ENCODE measurements at regions not wholly inside any gene's neighbourhood (a gene's known extent, or its start where the extent isn't known, plus 50 kb on each side); places are given as distances from the start of the nearest gene placed in this dataset.

DNA sequence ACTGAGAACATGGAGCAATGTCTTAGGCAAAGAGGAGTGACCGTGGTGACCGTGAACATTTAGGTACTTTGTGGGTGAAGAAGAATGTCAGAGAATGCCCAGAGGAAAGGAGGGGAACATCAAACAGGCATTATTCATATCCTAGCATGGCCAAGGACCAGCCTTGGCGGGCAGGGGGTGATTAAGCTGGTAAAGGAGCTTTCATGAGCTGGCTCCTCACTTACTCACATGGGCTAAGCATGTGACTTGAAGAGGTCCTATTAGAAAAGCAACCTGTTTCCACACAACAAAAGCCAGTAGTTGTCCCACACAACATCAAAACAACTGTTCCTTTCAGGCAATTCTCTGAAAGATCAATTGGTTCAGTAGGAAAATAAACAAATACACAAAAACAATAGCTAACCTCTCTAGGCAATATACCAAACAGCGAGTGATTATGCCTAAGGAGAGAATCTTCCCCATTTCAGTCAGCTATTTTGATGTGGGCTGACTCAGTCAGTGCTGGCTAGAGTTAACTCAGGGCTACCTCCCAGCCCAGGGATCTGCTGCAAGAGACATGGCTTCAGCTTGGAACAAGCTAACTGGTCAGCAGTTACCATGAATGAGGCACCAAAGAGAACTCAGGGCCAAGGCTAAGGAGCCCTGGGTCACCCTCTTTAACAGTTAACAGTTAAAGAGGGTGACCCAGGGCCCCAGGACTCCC is 283.5 kb downstream of the ARHGAP12 start:
- no peak for DNase-seq (ENCODE audit: low spot score)

DNA sequence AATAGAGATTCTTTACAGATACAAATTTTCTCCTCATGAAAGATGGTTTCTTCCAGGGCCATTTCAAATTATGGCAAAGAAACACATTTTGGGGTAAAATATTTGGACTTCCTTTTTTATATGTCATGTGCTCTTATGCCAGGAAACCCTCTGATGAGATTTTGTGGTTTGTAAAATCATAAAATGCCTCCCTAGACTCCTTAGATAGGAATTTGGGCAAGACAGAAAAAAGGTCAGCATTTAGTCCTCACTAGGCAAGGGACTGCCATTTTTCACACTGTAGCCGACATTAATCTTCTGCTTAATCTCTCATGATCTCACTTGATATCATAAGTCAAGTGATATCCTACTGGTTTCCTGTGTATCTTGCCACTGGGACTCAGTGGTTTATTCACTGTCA is 286.4 kb downstream of the ARHGAP12 start:
- no peak for DNase-seq (ENCODE audit: low spot score)

DNA sequence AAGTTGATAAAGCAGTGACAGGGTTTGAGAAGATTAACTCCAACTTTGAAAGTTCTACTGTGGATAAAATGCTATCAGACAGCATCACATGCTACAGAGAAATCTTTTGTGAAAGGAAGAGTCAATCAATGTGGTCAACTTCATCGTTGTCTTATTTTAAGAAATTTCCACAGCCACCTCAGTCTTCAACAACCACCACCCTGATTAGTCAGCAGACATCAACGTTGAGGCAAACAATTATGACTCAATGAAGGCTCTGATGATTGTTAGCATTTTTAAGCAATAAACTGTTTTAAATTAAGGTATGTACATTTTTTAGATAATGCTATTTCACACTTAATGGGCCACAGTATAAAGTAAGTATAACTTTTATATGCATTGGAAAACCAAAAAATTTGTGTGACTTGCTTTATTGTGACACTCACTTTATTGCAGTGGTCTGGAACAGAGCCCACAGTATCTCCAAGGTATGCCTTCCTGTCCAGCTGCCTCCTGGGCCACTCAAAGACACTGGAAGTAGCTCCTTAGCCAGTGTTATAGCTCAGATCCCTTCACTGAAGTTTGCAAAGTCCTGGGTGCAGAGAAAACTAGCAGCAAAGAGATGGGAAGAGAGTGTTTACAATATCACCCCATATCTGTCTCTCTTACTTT is 293.1 kb downstream of the ARHGAP12 start:
- no peak for DNase-seq (ENCODE audit: low spot score)

DNA sequence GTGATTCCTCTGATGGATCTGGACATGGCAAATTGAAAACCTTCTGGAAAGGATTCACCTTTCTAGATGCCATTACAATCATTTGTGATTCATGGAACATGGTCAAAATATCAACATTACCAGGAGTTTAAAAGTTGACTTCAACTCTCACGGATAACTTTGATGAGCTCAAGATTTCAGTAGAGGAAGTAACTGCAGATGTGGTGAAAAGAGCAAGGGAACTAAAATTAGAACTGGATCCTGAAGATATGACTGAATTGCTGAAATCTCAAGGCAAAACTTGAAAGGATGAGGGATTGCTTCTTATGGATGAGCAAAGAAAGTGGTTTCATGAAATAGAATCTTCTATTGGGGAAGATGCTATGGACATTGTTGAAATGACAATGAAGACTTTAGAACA is 293.6 kb downstream of the ARHGAP12 start:
- DNase-seq (ENCODE audit: low spot score): no peak

DNA sequence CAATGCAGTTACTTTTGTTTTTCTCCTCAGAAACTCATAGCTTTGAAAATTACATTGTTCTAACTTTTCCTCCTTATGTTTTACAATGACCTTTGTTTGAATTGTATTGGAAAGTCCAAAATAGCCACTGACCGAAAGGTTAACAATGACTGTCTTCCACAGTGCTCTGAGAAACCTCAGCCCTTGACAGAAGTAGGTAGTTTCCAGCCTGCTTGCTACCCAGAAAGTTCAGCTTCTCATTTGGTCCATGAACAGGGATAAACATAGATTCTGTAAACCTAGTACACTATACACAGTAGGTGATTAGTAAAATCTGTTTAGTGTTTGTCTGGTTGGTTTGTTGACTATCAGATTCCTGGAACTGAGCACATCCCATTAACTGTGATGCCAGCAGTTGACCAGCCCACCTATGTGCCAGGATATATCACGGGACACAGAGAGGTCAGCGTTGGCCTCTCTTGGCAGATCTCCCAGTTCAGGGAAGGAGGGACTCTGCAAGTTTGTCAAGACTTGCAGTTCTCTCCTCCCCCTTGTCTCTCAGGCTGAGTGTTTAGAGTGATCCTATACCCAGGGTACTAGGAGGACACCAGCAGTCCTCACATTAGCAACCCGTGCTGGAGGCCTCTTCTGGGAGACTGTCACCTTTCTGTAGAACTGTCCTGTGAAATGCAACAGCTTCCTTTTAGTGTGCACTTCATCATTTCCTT is 297.6 kb downstream of the ARHGAP12 start:
- no peak for DNase-seq (ENCODE audit: low spot score)

DNA sequence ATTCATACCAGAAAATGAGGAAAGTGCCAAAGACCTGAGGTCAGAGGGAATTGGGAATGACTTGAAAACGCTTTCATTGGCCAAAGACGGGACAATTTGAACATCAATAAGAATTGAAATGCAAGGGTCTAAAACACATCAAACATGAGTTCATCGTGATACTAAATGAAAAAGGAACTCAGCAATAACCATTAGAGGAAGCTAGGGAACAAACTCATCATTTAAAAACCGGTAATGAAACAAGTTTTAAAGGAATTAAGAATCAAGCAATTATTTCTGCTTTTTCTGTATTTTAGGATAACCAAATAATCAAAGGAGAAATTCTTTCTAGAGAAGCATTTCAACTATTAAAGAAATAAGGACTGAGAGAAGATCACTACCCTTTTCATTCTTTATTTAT is 303.1 kb downstream of the ARHGAP12 start:
- DNase-seq (ENCODE audit: low spot score): no peak

DNA sequence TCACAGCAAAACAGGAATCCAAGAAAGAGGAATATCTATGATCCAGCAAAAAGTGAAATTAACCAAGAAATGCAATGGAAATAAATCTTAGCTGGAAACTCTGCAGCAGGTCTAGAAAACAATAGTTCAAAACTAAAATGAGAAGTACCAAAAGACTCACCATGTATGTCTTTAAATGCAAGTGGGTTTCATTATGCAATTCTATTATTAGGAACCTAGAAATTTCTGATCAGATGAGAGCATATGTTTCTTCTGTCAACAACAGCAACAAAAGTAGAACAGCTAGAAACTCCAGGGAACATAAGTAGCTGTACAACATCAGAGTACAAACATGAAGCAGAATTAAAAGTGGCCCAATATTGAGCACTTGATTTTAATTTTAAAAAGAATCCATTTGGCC is 304.0 kb downstream of the ARHGAP12 start:
- no peak for DNase-seq (ENCODE audit: low spot score)

DNA sequence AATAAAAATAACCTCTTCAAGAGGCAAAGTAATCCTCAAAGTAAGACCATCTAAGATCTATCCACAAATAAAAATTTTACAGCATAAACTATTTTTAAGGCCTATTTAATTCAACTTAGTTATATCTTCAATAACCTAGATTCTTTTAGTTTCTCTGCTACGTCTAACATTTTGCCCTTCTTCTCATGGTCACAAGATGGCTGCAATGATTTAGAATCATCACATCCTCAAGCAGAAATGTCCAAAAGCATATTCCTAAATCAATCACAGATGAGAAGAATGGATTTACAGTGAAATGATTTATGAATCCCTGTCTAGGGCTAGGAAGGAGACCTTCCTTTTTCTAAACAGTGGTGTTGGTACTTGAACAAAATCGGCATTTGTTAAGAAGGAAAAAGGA is 304.7 kb downstream of the ARHGAP12 start:
- no peak for DNase-seq (ENCODE audit: low spot score)

DNA sequence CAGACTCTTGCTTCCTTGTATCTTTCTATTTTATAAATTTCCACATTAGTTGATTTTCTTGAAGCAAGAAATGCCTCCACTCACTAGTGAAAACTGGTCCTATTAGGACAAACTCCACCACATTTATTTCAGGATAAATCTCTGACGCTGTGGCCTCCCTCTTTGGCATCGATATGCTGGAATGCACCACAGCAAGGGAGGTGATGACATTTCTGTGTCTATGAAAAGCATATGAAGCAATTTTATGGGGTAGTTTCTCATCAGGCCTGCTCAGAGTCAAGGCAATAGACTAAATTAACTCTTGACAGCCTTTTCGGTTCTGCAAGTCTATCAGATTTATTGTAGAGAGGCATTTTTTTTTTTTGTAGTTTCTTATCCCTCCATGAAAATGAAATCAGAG is 304.4 kb downstream of the ZEB1 start:
- DNase-seq (ENCODE audit: low spot score): peak; percentile 92

DNA sequence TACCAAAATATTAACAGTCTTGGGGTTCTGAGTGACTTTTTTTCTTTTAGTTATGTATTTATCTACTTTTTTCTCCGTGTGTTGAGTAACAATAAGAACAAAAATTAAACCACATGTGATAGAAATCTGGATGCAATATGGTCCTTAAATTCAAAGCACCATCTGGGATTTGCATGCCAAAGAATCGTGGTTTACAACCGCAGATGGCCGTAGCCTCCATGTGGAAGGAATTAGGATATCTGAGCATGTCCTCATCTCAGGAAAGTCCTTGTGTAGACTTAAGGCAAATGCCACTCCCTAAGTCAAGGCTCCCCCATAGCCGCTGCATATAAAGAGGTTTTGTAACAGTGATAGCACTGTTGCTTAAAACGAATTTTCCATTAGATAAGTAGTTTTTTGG is 304.0 kb downstream of the ZEB1 start:
- peak; percentile 87 for DNase-seq (ENCODE audit: low spot score)

DNA sequence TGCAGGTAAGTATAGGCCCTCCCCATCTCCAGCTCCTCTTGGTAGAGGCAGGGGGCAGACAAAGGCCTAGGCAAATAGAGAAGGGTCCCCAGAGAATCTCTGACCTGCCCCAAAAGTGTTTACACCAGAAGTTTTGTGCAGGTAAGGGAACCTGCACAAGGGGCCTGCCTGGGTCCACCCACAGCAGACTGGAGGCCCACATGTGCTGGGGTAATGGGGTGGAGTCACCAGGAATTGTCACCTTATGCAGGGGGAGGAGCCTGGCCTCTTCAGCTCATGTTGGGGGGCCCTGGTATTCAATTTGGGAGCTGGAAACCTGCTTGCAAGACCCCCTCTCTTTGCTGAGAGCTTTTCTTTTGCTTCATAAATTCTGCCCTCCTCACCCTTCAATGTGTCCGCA is 302.7 kb downstream of the ZEB1 start:
- no peak for DNase-seq (ENCODE audit: low spot score)

DNA sequence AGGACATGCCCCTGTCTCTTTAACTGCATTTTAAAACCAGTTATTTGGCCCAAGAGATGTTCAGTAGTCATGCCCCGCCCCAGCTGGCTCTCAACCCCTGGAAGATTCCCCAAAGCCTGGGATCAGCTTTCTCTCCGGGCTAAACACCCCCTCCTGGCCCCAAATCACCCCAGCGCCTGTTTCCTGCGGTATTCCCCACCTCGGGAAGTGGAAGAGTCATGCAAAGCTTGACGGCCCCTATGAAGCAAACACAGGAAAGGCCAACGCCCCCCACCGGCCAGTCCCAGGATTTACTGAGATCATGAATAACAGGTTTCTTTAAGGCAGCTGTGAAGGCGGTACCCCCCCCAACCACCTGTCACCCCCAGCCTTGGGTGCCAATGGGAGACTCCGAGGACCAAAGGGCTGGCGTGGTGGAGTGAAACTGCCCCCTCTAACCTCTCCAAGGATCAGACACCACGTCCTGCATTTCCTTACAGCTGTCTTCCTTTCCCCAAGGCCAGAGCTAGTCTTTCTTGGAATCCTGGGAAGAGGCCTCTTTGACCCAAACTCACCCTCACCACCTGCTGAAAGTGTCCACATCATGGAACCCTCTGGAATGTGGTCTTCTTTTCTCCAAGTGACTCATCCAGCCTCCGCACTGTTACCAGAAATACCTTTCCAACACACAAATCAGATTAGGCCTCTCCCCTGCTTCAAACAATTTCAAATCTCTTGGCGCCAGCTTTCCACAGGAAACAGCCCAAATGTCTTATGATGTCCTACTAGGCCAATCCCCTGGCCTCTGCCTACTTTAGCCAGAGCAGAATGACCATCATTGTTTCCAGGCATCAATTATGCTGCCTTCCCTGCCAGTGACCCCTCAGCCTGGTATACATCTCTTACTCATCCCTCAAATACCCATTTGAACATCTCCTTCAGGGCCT is 301.5 kb downstream of the ZEB1 start:
- DNase-seq (ENCODE audit: low spot score): peak; percentile 66

DNA sequence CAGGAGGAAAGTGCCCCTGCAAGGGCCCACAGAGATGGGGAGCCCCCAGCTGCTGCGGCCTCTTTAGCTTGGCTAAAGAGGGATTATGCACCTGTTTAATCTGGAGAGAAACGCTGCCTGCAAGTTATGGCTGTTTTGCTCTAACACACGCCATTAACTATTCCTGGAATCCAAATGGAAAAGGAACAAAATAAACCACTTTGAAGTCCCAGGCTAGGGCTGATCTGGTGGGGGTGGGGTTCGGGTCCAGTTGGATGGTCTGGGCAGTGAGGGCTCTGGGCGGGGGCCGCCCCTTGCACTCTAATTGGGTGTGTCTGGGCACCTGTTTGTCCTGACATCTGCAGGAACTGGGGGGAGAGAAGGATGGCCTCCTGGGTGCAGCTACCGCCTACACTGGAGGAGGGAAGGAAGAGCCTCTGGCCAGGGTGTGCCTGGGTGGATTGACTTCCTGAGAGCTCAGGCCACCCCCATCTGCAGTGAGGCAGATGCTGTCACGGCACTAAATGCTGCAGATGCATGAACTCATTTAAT is 300.6 kb downstream of the ZEB1 start:
- no peak for DNase-seq (ENCODE audit: low spot score)

DNA sequence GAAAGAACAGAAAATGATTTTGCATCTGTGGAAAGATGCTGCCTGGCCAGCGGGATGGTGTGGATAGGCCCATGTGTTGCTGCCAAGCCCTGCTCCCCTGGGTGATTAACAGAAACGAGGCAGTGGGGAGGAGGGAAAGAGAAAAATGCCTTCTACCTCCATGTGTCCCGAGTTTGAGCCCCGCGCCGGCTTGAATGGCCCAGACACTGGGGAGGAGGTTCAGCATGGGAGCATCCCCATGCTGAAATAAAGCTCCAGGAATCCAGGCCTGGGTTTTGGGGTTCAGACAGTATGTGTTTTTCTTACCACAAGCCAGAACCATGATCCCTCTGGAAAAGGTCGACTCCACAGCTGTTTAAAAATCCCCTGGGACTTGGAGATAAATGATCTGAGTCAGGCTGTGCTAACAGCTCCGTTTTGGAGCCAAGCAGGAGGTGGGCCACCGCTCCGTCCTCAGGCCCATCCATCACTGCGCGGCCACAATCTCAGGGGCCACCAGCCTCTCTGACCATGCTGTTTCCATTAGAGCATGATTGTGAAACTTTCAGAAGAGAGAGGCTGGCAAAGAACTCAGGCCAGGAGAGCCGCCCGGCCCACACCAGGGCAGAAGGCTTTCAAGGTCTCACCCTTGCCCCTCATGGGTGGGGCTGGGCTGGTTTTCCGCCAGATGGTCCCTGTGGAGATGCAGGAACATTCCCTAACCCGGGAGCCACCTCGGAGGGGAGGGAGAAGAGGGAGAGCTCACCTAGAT is 299.7 kb downstream of the ZEB1 start:
- peak; percentile 75 for DNase-seq (ENCODE audit: low spot score)

DNA sequence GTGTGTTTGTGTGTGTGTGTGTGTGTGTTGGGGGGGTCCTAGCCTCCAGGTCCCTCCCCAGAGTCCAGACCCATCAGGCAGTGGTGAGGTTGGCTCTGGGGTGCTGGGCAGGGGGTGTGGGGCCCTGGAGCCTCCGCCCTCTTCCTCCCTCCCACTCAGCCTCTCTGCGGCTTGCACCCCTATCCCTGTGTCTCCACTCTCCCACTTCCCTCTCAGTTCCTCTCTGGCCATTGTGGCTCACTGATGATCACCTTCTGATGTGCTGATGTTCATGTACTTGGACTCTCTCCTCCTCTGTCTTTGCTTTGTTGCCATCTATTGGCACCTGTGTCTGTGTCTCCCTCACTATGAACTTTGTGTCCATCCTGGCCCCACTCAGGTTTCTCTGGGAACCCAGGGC is 298.7 kb downstream of the ZEB1 start:
- no peak for DNase-seq (ENCODE audit: low spot score)

DNA sequence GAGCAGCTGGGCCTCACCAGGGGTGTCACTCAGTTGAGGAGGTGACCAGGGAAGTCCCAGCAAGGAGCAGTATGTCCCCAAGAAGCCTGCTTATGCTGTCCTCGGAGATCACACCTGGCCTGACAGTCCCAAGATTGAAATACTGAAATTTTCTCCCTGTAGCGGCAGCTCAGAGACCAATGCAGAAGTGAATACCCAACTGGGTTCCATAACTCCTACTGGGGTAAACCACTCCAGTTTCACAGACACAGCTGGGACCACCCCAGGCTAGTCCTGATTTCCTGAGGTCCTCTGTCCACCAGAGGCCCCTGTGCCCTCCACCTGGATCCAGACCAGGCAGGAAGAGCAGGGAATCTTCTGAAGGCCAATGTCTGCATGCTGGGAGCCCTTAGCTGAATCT is 298.1 kb downstream of the ZEB1 start:
- DNase-seq (ENCODE audit: low spot score): no peak

DNA sequence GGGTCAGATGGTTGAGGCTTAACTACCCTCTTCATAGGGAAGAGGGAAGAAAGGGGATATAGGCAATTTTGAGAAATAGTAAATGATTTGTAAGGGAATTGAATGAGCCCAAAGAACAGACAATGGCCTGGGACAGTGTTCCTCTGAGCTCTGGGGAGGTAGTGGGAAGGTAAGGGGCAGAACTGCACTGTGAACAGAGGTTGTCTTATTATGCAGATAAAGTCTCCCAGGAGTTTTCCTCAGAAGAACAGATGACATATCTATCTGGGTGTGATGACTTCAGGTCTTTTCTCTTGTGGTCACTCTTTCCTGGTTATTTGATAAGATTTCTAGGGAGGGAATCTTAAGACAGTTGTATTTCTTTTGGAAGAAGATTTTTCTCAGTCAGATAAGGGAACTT is 296.1 kb downstream of the ZEB1 start:
- DNase-seq (ENCODE audit: low spot score): no peak

DNA sequence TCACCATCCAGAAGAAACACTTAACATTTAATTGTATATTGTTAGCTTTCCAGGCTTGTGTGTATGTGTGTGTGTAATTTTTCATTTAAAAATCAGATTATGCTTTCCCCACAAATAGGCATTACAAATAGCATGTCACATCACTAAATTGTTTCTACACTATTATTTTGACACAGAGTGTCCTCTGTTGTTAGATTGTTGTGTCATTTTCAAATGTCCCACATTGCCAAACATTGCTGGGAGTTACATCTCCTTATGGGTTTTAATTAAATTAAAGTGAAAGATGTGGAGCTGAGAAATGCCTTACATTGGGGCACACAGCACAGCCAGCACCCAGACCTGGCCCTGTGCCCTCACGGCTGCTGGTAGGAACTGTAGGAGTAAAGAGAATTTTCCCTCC is 295.6 kb downstream of the ZEB1 start:
- no peak for DNase-seq (ENCODE audit: low spot score)

DNA sequence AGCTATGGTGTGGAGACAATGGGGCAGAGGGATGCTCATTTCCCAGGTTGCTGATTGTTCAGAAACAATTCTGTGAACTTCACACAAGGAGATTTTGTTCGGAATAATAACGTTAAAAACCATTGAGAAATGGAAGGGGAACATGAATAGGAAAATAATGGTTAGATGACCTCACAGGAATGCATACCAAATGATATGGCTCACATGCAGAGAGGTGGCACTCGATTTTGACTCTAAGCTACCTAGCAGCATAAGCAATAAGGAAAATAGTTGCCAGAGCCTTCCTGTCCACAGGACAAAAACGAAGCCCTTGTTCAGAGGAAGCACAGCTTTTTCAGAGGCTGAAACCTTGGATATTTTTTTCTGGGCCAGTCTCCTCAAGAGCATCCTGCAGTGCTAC is 293.1 kb downstream of the ZEB1 start:
- no peak for DNase-seq (ENCODE audit: low spot score)

DNA sequence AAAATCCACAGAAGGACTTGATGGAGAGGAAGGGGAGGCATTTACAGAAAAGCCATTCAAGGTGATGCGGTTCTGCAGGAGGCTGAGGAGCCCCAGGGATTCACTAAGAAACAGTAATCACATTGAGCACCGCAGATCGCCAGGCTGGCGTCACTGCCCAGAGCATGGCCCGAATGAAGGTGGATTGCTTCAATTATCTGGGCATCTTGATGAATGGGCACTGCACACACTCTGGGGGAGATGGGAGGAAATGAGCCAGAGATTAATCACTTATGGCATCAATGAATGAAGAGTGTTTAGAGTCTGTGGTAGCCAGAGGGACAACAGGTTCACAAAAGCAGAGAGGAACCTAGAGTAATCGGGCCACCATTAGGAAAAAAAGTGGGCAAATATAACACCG is 292.1 kb downstream of the ZEB1 start:
- DNase-seq (ENCODE audit: low spot score): no peak

DNA sequence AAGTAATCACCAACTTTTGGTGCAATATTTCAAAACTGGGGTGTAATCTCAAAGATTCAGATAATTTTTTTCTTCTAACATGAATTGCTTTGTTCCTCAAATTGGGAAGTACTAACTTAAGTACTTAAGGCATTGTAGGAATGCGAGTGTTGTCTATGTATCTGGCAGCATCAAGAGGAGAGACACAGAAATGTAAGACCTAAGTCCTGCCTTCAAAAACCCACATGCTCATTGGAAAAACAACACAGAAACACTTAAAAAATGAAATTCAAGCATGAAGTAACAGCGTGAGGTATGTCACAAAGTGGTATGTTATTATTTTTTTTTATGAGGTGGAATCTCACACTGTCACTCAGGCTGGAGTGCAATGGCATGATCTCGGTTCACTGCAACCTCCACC is 288.5 kb downstream of the ZEB1 start:
- DNase-seq (ENCODE audit: low spot score): no peak

Data from umbilical cord (tissue), 1 donor.